Neural cell (in vitro differentiated cells): ENCODE measurements at regions not wholly inside any gene's neighbourhood (a gene's known extent, or its start where the extent isn't known, plus 50 kb on each side); places are given as distances from the start of the nearest gene placed in this dataset.

Experiments used
- H2AFZ ChIP-seq: fragments of 200-600, 300-800 bp; sonication (generic), shearing (Covaris generic); 2 replicates; pipeline ENCODE4 v1.6.0; 2014; ENCODE audit warnings: low read depth, mild to moderate bottlenecking, antibody characterized with exemption, low read length, moderate library complexity
- H3F3A ChIP-seq: fragments of 200-600 bp; shearing (Covaris generic); 2 replicates; pipeline ENCODE4 v1.6.1; 2016; ENCODE audit warnings: mild to moderate bottlenecking, moderate library complexity, mixed read lengths, antibody characterized with exemption, low read length; ENCODE audit not compliant: insufficient read depth, poor library complexity, severe bottlenecking
- H3K27ac ChIP-seq: fragments of 200-600, 300-800 bp; sonication (generic), shearing (Covaris generic); 2 replicates; pipeline ENCODE4 v1.5.1; 2014; ENCODE audit warnings: mild to moderate bottlenecking, low read length, moderate library complexity
- H3K27me3 ChIP-seq: fragments of 300-800, 200-600 bp; sonication (generic), shearing (Covaris generic); 2 replicates; pipeline ENCODE4 v1.6.0; 2014; ENCODE audit warnings: mild to moderate bottlenecking, low read depth, low read length, moderate library complexity; ENCODE audit not compliant: insufficient read depth
- H3K36me3 ChIP-seq: fragments of 300-800, 200-600 bp; sonication (generic), shearing (Covaris generic); 2 replicates; pipeline ENCODE4 v1.5.1; 2014; ENCODE audit warnings: mild to moderate bottlenecking, antibody characterized with exemption, low read length, moderate library complexity; ENCODE audit not compliant: insufficient read depth
- H3K4me2 ChIP-seq: fragments of 300-800, 200-600 bp; sonication (generic), shearing (Covaris generic); 2 replicates; pipeline ENCODE4 v1.6.0; 2014; ENCODE audit warnings: mild to moderate bottlenecking, low read length
- H3K4me3 ChIP-seq: fragments of 300-800, 200-600 bp; sonication (generic), shearing (Covaris generic); 2 replicates; pipeline ENCODE4 v1.5.1; 2014; ENCODE audit warnings: mild to moderate bottlenecking, low read length, moderate library complexity
- H3K79me2 ChIP-seq: fragments of 200-600 bp; shearing (Covaris generic); replicated peaks from 2 replicates; pipeline ENCODE4 v1.6.0; 2014; ENCODE audit warnings: mild to moderate bottlenecking, low read length, moderate library complexity; ENCODE audit not compliant: insufficient read depth
- H3K9ac ChIP-seq: fragments of 300-800, 200-600 bp; sonication (generic), shearing (Covaris generic); 2 replicates; pipeline ENCODE4 v1.6.1; 2016; ENCODE audit warnings: mild to moderate bottlenecking, low read length, mixed read lengths
- H3K9me2 ChIP-seq: fragments of 200-600 bp; shearing (Covaris generic); 2 replicates; pipeline ENCODE4 v1.6.1; 2016; ENCODE audit warnings: mild to moderate bottlenecking, low read length, mixed read lengths; ENCODE audit not compliant: insufficient read depth
- H3K9me3 ChIP-seq: fragments of 200-600, 300-800 bp; sonication (generic), shearing (Covaris generic); 2 replicates; pipeline ENCODE4 v1.6.1; 2016; ENCODE audit warnings: mild to moderate bottlenecking, mixed run types, low read length, moderate library complexity, mixed read lengths
- H4K20me1 ChIP-seq: fragments of 200-600 bp; shearing (Covaris generic); 2 replicates; pipeline ENCODE4 v1.6.1; 2016; ENCODE audit warnings: mild to moderate bottlenecking, mixed run types; ENCODE audit not compliant: insufficient read depth
- CTCF ChIP-seq: fragments of 450-650 bp; IDR thresholded peaks from 2 replicates; pipeline ENCODE4 v1.5.1; 2014; ENCODE audit warnings: antibody characterized with exemption, mild to moderate bottlenecking, moderate library complexity; ENCODE audit not compliant: poor library complexity, severe bottlenecking
- EP300 ChIP-seq: fragments of 450-650 bp; conservative IDR thresholded peaks from 2 replicates; pipeline ENCODE4 v1.6.1; 2014; ENCODE audit warnings: antibody characterized with exemption, mild to moderate bottlenecking, moderate library complexity; ENCODE audit not compliant: poor library complexity, severe bottlenecking
- EZH2 ChIP-seq: fragments of 200-600, 300-800 bp; shearing (Covaris generic), sonication (generic); IDR thresholded peaks from 2 replicates; pipeline ENCODE4 v1.6.1; 2014; ENCODE audit warnings: antibody characterized with exemption, low read length, borderline replicate concordance, mild to moderate bottlenecking; ENCODE audit not compliant: insufficient read depth, poor library complexity, severe bottlenecking
- MXI1 ChIP-seq: fragments of 450-650 bp; conservative IDR thresholded peaks from 2 replicates; pipeline ENCODE4 v1.6.1; 2014; ENCODE audit warnings: antibody characterized with exemption, mild to moderate bottlenecking; ENCODE audit not compliant: poor library complexity, severe bottlenecking
- POLR2AphosphoS5 ChIP-seq: IDR thresholded peaks from 2 replicates; pipeline ENCODE4 v1.6.1; 2012
- RAD21 ChIP-seq: fragments of 450-650 bp; conservative IDR thresholded peaks from 2 replicates; pipeline ENCODE4 v1.6.1; 2014; ENCODE audit warnings: antibody characterized with exemption, mild to moderate bottlenecking, moderate library complexity
- REST ChIP-seq: IDR thresholded peaks from 2 replicates; pipeline ENCODE4 v1.6.1; 2012; ENCODE audit warnings: borderline replicate concordance
- SMC3 ChIP-seq: fragments of 450-650 bp; conservative IDR thresholded peaks from 2 replicates; pipeline ENCODE4 v1.6.1; 2014; ENCODE audit warnings: antibody characterized with exemption, mild to moderate bottlenecking, moderate library complexity; ENCODE audit not compliant: poor library complexity
- TAF1 ChIP-seq: IDR thresholded peaks from 2 replicates; pipeline ENCODE4 v1.6.1; 2012; ENCODE audit warnings: low read depth

GRCh38 chr2:38502107-38502506, 100.6 kb downstream of the HNRNPLL start:
- H3K4me2 ChIP-seq: no peak overlapping the region
- H3K9me3 ChIP-seq: no peaks in the 10 kb centered on the region
- no peak overlapping the region for H3K9ac ChIP-seq
- no peaks in the 10 kb centered on the region for H3K36me3 ChIP-seq
- H2AFZ ChIP-seq: no peak overlapping the region
- no peak overlapping the region for H3K27ac ChIP-seq
- no peaks in the 10 kb centered on the region for H3K27me3 ChIP-seq
- no peak for TF ChIP-seq TAF1
- no peak for TF ChIP-seq SMC3
- no peak for TF ChIP-seq MXI1
- no peak for TF ChIP-seq EZH2
- no peak for TF ChIP-seq POLR2AphosphoS5
- no peak for TF ChIP-seq EP300
- no peak for TF ChIP-seq RAD21
- TF ChIP-seq REST: no peak
- TF ChIP-seq CTCF: no peak
- no peaks in the 10 kb centered on the region for H3K79me2 ChIP-seq
- no peak overlapping the region for H3K4me3 ChIP-seq
- no peaks in the 10 kb centered on the region for H4K20me1 ChIP-seq
- H3K9me2 ChIP-seq: no peaks in the 10 kb centered on the region
- H3F3A ChIP-seq: no peaks in the 10 kb centered on the region

- Histone ChIP-seq H3K27ac (no peak overlapping the region), H3K79me2 (no peaks in the 10 kb centered on the region), H3K27me3 (no peaks in the 10 kb centered on the region), H3K36me3 (no peaks in the 10 kb centered on the region), H2AFZ (no peak overlapping the region), H3K4me2 (no peak overlapping the region), H3K9me2 (no peaks in the 10 kb centered on the region), H4K20me1 (no peaks in the 10 kb centered on the region), H3F3A (no peaks in the 10 kb centered on the region), H3K9ac (no peak overlapping the region), H3K9me3 (no peaks in the 10 kb centered on the region), H3K4me3 (no peak overlapping the region)
- TF ChIP-seq SMC3 (no peak), POLR2AphosphoS5 (no peak), CTCF (no peak), EP300 (no peak), EZH2 (no peak), REST (no peak), RAD21 (no peak), TAF1 (no peak), MXI1 (no peak)
These were observed 102.5 kb downstream of the HNRNPLL start for GRCh38 chr2:38500283-38500634.
